BE2C (cell line): ENCODE measurements at regions not wholly inside any gene's neighbourhood (a gene's known extent, or its start where the extent isn't known, plus 50 kb on each side); places are given as distances from the start of the nearest gene placed in this dataset.
"Not testable (repeated sequence)": the region's sequence is repeated elsewhere in the genome, so short reads cannot be mapped to it uniquely, and the experiment has no call there.

ENCODE experiments used
- DNase-seq: peaks from one replicate; pipeline ENCODE4 v3.0.0-alpha.2; 2020
- H3K27me3 ChIP-seq: fragments of 250-450 bp; sonication (Bioruptor Pico); 2 replicates; pipeline ENCODE4 v1.5.1; 2020; ENCODE audit warnings: mild to moderate bottlenecking
- H3K36me3 ChIP-seq: fragments of 250-450 bp; sonication (Bioruptor Pico); 2 replicates; pipeline ENCODE4 v1.5.1; 2020; ENCODE audit warnings: mild to moderate bottlenecking
- H3K4me1 ChIP-seq: fragments of 250-450 bp; sonication (Bioruptor Pico); 2 replicates; pipeline ENCODE4 v1.5.1; 2020
- H3K4me3 ChIP-seq: 2 replicates; pipeline ENCODE4 v1.5.1; 2011; ENCODE audit warnings: low read depth, low read length
- H3K9me3 ChIP-seq: fragments of 250-450 bp; sonication (Bioruptor Pico); 2 replicates; pipeline ENCODE4 v1.5.1; 2020
- CTCF ChIP-seq: IDR thresholded peaks from 2 replicates; pipeline ENCODE4 v1.5.1; 2012; ENCODE audit warnings: mild to moderate bottlenecking, low read depth, low read length

GRCh38 chr14:105904379-105904778 lies 378.0 kb downstream of the TMEM121 start:
- Histone ChIP-seq H3K4me3 (no peak overlapping the region), H3K9me3 (no peaks in the 10 kb centered on the region), H3K27me3 (no peaks in the 10 kb centered on the region), H3K4me1 (peaks cover 26% of the 10 kb centered on the region), H3K36me3 (peaks cover 4% of the 10 kb centered on the region; the same call in 1 of the 2 replicates)
- no peak for DNase-seq
- TF ChIP-seq CTCF, result no peak

GRCh38 chr14:105905456-105905855 lies 379.1 kb downstream of the TMEM121 start:
- Histone ChIP-seq H3K4me1 (peaks cover 19% of the 10 kb centered on the region), H3K36me3 (no peaks in the 10 kb centered on the region), H3K9me3 (no peaks in the 10 kb centered on the region), H3K4me3 (no peak overlapping the region), H3K27me3 (no peaks in the 10 kb centered on the region)
- DNase-seq, result no peak
- no peak for TF ChIP-seq CTCF

GRCh38 chr14:105907276-105907675 lies 380.9 kb downstream of the TMEM121 start:
- H3K4me1 ChIP-seq, result peaks cover 15% of the 10 kb centered on the region
- H3K9me3 ChIP-seq, result no peaks in the 10 kb centered on the region
- H3K27me3 ChIP-seq, result no peaks in the 10 kb centered on the region
- no peak overlapping the region for H3K4me3 ChIP-seq
- TF ChIP-seq CTCF, result no peak
- no peak for DNase-seq
- no peaks in the 10 kb centered on the region for H3K36me3 ChIP-seq

- no peak for DNase-seq
- no peak for TF ChIP-seq CTCF
- no peaks in the 10 kb centered on the region for H3K27me3 ChIP-seq
- H3K36me3 ChIP-seq, result no peaks in the 10 kb centered on the region
- H3K4me3 ChIP-seq, result no peak overlapping the region
- H3K4me1 ChIP-seq, result peaks cover 15% of the 10 kb centered on the region
- no peaks in the 10 kb centered on the region for H3K9me3 ChIP-seq
Observed at GRCh38 chr14:105908006-105908405, 381.6 kb downstream of the TMEM121 start.

- H3K4me3 ChIP-seq, result no peak overlapping the region
- TF ChIP-seq CTCF, result no peak
- peak; percentile 91 for DNase-seq
Observed at GRCh38 chr14:105908481-105908911, 382.1 kb downstream of the TMEM121 start.

GRCh38 chr14:105909046-105909827 lies 382.9 kb downstream of the TMEM121 start:
- H3K9me3 ChIP-seq, result no peaks in the 10 kb centered on the region
- no peaks in the 10 kb centered on the region for H3K27me3 ChIP-seq
- DNase-seq, result no peak
- H3K4me3 ChIP-seq, result no peak overlapping the region
- TF ChIP-seq CTCF, result no peak
- no peaks in the 10 kb centered on the region for H3K36me3 ChIP-seq
- H3K4me1 ChIP-seq, result peaks cover 15% of the 10 kb centered on the region

More at GRCh38 chr14:105908481-105908911, 382.1 kb downstream of the TMEM121 start:
- Histone ChIP-seq H3K27me3 (no peaks in the 10 kb centered on the region), H3K36me3 (no peaks in the 10 kb centered on the region), H3K4me1 (peaks cover 15% of the 10 kb centered on the region), H3K9me3 (no peaks in the 10 kb centered on the region)

- not testable (repeated sequence) for H3K9me3 ChIP-seq, H3K4me3 ChIP-seq, H3K36me3 ChIP-seq, DNase-seq, H3K27me3 ChIP-seq
- H3K4me1 ChIP-seq, result peaks cover 15% of the 10 kb centered on the region
Observed at GRCh38 chr14:105909828-105910120, 383.4 kb downstream of the TMEM121 start.
